ENCODE measurements at regions not wholly inside any gene's neighbourhood (a gene's known extent, or its start where the extent isn't known, plus 50 kb on each side); places are given as distances from the start of the nearest gene placed in this dataset.
A peak's percentile ranks its signal among the peaks of the same experiment; 100 is the strongest.

DNA sequence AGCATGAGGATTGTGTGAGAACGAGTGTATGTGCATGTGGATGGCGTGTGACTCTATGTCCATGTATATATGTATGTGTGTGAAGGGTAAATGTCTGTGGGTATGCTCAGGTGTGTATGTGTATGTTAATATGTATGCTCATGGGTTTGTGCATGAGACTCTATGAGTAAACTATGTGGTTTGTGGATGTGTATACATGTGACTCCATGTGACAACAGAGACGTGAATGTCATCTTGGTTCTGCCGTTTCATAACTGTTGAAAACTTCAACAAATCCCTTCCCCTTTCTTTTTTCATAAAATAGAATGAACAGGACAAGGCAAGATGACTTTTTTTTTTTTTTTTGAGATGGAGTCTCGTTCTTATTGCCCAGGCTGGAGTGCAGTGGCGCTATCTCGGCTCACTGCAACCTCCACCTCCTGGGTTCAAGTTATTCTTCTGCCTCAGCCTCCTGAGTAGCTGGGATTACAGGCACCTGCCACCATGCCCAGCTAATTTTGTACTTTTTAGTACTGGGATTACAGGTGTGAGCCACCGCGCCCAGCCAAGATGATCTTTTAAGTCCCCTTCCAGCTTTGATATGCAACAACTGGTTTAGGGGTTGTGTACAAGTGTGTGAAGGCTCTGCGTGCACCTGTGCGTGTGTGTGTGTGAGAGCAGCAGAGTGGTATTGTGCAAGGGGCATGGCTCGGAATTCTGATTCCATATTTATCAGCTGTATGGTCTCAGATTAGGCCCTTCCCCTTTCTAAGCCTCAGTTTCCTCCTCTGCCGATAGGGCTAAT is 106.3 kb downstream of the EBNA1BP2 start:
- no peak for DNase-seq (ENCODE audit: low spot score)

GRCh38 chr1:43065191-43065590 is 106.5 kb upstream of the SLC2A1 start:
- DNase-seq (ENCODE audit: low spot score): no peak

GRCh38 chr1:43063394-43064219 is 104.9 kb upstream of the SLC2A1 start:
- DNase-seq (ENCODE audit: low spot score): no peak

- no peak for DNase-seq (ENCODE audit: low spot score)
These were observed 103.9 kb upstream of the SLC2A1 start for GRCh38 chr1:43062527-43063095.

GRCh38 chr1:43061757-43062156 is 103.1 kb upstream of the SLC2A1 start:
- no peak for DNase-seq (ENCODE audit: low spot score)

DNA sequence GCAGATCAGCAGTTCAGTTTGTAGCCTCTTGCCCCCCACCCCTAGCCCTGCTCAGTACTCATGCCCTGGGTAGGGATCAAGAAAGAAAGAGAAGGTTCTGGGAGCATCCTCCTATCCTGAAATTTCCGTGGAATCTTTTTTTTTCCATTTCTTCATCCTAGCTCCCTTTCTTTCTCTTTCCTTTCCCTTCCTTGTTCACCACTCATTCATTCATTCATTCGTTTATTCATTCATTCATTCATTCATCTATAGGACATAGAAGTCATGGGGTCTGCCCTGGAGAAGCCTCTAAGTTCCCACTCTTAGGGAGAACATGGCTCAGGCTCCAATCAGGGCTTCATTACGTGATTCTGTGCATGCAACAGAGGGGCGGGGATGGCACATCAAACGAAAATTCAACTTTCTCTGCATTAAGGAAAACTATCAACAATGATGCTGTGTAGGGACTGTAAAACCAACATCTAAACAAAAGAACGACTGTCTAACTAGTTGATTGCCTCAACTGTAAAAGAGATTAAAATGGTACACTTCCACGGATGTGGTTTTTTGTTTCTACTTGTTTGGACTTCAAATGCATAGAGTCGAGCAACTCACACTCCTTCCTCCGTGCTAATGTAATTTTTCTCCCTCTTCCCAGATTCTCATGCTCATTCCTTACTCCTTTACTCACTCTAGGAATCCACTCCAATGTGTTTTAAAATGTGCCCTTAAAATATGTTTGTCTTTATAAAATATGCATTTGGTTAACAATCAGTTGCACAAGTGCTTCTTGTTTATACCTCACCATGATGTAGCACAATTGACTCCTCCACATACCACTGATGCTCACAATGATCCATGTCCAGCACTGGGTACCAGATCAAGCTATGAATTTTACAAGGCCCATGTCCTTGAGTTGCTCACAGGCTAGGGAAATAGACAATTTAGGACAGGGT is 101.2 kb upstream of the SLC2A1 start:
- DNase-seq (ENCODE audit: low spot score): no peak

DNA sequence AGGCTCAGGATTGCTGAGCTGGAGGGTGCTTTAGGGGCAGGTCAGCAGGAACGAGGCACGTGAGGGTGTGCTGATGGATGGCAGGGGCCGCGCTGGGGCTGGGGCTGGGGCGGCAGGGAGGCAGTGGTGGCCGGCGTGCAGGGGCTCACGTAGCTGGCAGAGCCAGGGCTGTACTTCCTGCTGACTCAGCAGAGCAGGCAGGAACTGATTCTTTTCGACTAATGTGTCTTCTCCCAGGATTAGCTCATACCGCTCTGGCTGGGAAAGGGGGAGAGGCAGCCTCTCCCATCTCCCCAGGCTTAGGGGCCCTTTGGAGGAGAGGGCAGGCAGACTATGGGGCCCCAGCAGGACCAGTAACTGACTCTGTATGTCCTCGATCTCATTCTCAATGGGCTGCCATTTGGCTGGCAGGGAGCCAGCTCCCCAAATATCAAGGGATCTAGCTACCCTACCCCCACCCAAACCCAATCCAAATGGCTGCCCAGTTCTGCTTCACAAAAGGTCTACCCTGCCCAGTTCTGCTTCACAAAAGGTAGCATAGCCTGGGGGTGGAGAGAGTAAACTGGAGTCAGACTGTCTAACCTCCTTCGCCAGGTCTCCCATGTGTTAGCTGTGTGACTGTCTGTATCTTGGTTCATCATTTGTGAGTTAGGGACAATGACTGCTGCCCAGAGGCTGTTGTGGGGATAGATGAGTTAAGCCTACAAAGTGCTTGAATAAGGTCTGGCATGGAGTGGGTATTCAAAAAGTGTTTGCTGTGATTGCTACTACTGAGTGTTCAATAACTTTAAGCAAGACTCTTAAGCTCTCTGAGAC is 100.1 kb upstream of the SLC2A1 start:
- DNase-seq (ENCODE audit: low spot score): peak; percentile 47

DNA sequence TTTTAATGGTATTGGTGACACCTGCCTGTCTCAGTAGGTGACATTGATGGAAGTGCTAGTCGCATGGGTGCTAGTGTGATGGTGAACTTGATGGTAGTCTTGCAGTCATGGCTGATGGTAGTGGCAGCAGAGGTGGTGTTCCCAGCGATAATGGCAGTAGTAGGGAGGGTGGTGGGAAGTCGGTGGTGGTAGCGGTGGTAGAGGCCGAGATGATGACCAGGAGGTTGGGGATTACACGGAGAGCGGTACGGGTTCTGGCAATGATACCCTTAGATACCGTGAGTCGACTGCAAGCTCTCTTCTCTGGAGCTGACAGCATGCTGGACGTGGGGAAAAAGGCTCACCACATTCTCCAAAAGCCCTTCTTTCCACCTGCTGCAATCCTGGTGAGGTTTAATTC is 99.4 kb upstream of the SLC2A1 start:
- DNase-seq (ENCODE audit: low spot score): no peak

DNA sequence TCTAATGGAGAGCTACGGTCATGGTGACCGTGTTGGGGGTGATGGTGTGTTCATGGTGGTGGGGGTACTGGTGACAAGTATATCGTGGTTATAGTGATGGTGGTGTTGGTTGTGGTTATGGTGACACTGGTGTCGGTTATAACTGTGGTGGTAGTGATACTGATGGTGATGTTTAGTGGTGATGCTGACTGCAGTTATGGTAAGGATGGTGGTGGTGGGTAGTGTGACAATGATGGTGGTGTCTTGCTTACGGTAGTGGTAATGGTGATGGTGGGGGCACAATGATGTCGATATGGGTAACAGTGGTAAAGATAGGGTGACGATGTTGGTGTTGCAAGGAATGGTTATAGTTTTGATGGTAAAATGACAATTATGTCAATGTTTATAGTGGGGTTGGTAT is 98.9 kb upstream of the SLC2A1 start:
- DNase-seq (ENCODE audit: low spot score): no peak

DNA sequence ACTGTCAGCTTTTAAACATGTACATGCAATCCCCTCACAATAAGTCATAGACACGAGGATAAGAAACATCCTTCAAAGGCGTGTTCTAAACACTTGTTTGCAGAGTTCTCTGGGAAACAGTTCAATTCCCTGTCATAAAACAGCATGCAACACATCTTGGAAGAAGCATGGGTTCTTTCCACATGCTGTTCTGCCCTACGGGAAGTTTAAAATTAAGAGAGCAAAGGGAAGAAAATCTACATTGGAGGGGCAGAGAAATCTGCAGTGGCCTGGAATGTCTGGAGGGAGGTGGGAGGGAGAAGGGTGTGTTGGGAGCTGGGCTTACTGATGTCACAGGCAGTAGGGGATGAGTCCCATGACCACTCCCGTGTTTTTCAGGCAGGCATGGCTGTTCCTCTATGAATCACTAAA is 98.3 kb upstream of the SLC2A1 start:
- peak; percentile 13 for DNase-seq (ENCODE audit: low spot score)

DNA sequence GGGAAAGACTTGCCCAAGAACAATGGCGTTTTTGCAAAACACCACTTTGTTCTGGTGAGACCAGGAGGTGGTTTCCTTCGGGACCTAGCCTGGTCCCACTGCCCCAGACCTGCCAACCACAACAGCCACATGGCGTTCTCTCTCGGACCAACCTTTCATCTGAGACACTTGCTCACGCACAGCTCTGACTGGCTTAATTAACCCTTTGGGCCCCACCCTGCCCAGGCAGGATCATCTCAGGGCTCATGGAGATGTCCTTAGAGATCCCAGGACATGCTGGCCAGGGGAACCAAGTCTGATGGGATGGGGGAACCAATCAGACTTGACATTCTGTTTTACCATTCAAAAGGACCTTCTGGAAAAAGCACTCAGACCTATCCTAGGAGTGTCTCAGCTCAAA is 97.8 kb upstream of the SLC2A1 start:
- DNase-seq (ENCODE audit: low spot score): no peak

DNA sequence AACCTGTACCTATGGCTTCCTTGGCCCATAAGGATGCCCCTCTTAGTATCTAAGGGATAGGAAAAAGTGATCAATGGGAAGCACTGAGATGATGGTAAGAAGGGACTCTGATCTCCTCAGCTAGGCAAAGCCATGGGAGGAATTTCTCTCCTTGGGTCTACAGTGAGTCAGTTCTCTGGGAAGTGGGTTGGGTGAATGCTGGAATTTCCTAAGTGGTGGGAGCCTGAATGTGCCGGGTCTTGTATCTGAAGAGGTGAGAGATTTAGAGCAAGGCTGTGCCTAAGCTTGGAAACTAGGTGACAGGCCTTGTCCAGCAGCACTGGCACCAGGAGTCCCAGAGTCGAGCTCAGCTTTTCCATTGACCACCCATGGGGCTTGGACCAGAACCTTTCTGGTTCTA is 96.3 kb upstream of the SLC2A1 start:
- DNase-seq (ENCODE audit: low spot score): no peak

DNA sequence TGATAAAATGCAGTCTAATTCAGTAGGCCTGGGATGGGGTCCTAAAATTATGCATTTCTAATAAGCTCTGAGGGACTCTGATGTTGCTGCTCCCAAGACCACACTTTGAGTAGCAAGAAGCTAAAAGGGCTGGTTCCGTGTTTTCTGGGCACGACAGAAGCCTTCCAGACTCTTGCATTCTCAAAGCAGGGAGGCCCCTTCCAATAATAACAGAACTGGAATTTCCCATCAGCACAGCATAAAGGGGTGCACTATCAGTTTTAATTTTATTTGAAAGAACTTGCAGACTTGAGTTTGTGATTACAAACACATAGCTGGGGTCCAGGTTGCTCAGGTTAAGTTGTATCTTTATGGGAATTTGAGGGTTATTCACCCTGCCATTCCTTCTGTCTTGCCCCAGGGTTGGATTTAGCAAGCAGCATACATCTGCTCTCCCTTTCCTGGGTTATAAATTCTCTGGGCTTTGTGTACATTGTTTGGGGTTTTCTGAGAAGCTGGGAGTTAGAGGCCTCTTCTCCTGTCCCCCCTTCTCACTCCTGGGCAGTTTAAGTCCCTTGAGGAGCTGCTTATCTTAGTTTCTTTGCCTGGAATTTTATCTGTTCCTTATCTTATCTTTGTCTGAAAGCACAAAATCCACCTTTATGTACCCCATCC is 94.2 kb upstream of the SLC2A1 start:
- no peak for DNase-seq (ENCODE audit: low spot score)

DNA sequence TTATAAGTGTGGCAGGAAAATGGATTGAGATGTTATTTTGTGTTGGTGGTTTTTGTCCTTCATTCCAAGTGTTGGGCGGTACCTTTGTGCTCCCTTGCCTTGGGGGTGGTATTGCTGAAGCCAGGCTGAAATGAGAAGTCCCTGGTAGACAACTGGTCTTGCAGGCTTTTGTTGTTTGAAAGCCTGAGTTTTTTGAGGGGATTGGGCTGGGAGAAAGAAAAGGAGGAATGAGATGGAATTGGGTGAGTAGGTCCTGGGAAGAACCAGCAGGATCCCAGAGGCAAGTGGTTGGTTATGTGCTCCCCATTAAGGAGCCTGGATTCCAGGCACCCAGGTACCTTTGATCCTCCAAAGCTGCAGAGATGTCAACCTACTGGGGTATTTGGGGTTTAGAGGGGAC is 93.7 kb upstream of the SLC2A1 start:
- no peak for DNase-seq (ENCODE audit: low spot score)

GRCh38 chr1:43049481-43049880 is 90.8 kb upstream of the SLC2A1 start:
- no peak for DNase-seq (ENCODE audit: low spot score)

DNA sequence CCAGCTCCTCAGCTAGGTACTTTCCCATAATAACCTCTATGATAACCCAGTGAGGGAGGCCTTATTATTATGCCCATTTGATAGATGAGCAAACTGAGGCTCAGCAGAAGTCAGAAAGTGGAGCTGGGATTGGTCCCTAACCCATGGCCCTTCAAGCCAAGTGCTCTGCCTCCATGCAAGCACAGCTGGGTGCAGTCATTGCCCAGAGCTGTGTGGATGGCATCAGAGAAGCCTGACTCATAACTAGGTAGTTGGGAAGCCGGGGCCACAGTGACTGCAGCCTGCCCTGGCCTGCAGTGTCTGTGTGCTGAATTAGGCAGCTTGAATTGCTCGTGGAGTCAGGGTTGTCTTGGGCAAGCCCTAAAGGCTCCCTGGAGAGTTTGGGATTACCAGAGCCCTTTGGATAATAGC is 89.9 kb upstream of the SLC2A1 start:
- no peak for DNase-seq (ENCODE audit: low spot score)

GRCh38 chr1:43047135-43047534 is 88.5 kb upstream of the SLC2A1 start:
- no peak for DNase-seq (ENCODE audit: low spot score)

DNA sequence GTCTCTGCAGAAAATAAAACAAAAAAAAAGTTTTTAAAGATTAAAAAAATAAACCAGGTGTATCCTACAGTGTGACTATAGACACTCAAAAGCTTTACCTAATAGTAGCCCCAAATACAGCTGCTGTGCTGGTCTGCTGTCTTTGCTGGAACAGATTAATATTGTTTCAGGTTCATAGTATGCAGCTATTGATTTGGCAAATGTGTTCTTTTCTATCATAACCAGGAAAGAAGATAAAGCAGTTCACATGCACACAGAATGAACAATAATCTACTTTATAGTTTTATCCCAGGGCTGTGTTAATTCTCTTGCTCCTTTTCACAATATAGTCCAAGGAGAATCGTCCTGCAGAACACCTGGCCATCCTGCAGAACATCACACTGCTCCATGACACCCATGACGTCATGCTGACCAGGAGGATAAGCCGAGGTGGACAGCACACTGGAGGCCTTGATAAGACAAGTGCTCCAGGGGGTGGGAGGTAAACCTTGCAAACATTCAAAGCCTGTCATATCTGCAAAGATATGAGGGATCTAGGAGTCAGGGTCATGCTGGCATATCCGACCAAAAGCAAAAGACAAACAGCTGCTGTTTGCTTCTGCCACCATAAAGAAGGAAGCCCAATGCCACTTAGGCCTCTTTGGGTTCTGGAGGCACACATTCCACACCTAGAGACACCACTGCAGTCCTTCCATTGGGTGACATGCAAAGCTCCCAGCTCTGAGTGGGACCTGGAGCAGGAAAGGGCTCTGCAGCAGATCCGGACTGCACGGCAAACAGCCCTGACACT is 86.1 kb upstream of the SLC2A1 start:
- no peak for DNase-seq (ENCODE audit: low spot score)

DNA sequence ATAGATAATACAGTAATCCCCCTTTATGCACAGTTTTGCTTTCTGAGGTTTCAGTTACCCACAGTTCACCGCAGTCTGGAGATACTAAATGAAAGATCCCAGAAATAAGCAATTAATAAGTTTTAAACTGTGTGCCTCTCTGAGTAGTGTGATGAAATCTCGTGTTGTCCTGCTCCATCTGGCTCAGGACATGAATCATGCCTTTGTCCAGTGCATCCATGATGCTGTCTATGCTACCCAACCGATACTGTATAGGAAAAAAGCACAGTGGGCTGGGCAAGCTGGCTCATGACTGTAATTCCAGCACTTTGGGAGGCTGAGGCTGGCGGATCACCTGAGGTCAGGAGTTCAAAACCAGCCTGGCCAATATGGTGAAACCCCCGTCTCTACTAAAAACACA is 85.0 kb upstream of the SLC2A1 start:
- no peak for DNase-seq (ENCODE audit: low spot score)
